HepG2 (cell line): ENCODE measurements at regions not wholly inside any gene's neighbourhood (a gene's known extent, or its start where the extent isn't known, plus 50 kb on each side); places are given as distances from the start of the nearest gene placed in this dataset.

Experiments
- CENPT ChIP-seq: sonication (generic); formaldehyde crosslinking; IDR thresholded peaks from 2 replicates; pipeline ENCODE4 v1.8.0; 2022; ENCODE audit warnings: low read depth, mild to moderate bottlenecking, moderate library complexity, missing genetic modification reagents
- FOXO1 ChIP-seq: sonication (generic); formaldehyde crosslinking; IDR thresholded peaks from 2 replicates; pipeline ENCODE4 v1.4.0; 2020; ENCODE audit warnings: missing genetic modification reagents
- HINFP ChIP-seq: sonication (generic); formaldehyde crosslinking; IDR thresholded peaks from 2 replicates; pipeline ENCODE4 v1.4.0; 2020; ENCODE audit warnings: low read depth, mild to moderate bottlenecking, missing genetic modification reagents
- HMGXB3 ChIP-seq: sonication (generic); formaldehyde crosslinking; IDR thresholded peaks from 2 replicates; pipeline ENCODE4 v1.4.0; 2020; ENCODE audit warnings: missing genetic modification reagents, borderline replicate concordance
- IRF1 ChIP-seq: sonication (generic); formaldehyde crosslinking; IDR thresholded peaks from 2 replicates; pipeline ENCODE4 v1.4.0; 2020; ENCODE audit warnings: low read depth, mild to moderate bottlenecking, missing genetic modification reagents
- SNAPC4 ChIP-seq: sonication (generic); formaldehyde crosslinking; IDR thresholded peaks from 2 replicates; pipeline ENCODE4 v1.4.0; 2020; ENCODE audit warnings: mild to moderate bottlenecking, missing genetic modification reagents
- ZBTB1 ChIP-seq: sonication (generic); formaldehyde crosslinking; IDR thresholded peaks from 2 replicates; pipeline ENCODE4 v1.4.0; 2020; ENCODE audit warnings: missing genetic modification reagents, borderline replicate concordance
- ZBTB25 ChIP-seq: IDR thresholded peaks from 2 replicates; pipeline ENCODE4 v1.6.1; 2018; ENCODE audit warnings: missing genetic modification reagents
- ZNF282 ChIP-seq: fragments of 450-650 bp; IDR thresholded peaks from 2 replicates; pipeline ENCODE4 v1.6.1; 2018; ENCODE audit not compliant: partially characterized antibody
- ZNF501 ChIP-seq: sonication (generic); formaldehyde crosslinking; IDR thresholded peaks from 2 replicates; pipeline ENCODE4 v1.5.1; 2020; ENCODE audit warnings: mild to moderate bottlenecking, moderate library complexity, missing genetic modification reagents
- ZNF724P ChIP-seq: sonication (generic); formaldehyde crosslinking; IDR thresholded peaks from 2 replicates; pipeline ENCODE4 v1.8.0; 2022; ENCODE audit warnings: missing genetic modification reagents, borderline replicate concordance
- ZNF770 ChIP-seq: sonication (generic); formaldehyde crosslinking; IDR thresholded peaks from 2 replicates; pipeline ENCODE4 v1.5.0; 2020; ENCODE audit warnings: mild to moderate bottlenecking, missing genetic modification reagents

GRCh38 chr4:154036856-154037255, 248.0 kb upstream of the SFRP2 start (continued):
- TF ChIP-seq HMGXB3, result no peak
- no peak for TF ChIP-seq ZNF724P (CRISPR knock-in tag)
- TF ChIP-seq SNAPC4 (CRISPR knock-in tag), result no peak
- no peak for TF ChIP-seq ZNF282
- no peak for TF ChIP-seq ZNF501
- TF ChIP-seq CENPT (CRISPR knock-in tag), result no peak
- no peak for TF ChIP-seq ZNF770
- no peak for TF ChIP-seq ZBTB1 (CRISPR knock-in tag)
- no peak for TF ChIP-seq IRF1 (CRISPR knock-in tag)
- TF ChIP-seq HINFP, result no peak
- no peak for TF ChIP-seq FOXO1
- TF ChIP-seq ZBTB25 (CRISPR knock-in tag), result no peak
